ENCODE measurements at regions not wholly inside any gene's neighbourhood (a gene's known extent, or its start where the extent isn't known, plus 50 kb on each side); places are given as distances from the start of the nearest gene placed in this dataset.
"Not testable (repeated sequence)": the region's sequence is repeated elsewhere in the genome, so short reads cannot be mapped to it uniquely, and the experiment has no call there.

DNA sequence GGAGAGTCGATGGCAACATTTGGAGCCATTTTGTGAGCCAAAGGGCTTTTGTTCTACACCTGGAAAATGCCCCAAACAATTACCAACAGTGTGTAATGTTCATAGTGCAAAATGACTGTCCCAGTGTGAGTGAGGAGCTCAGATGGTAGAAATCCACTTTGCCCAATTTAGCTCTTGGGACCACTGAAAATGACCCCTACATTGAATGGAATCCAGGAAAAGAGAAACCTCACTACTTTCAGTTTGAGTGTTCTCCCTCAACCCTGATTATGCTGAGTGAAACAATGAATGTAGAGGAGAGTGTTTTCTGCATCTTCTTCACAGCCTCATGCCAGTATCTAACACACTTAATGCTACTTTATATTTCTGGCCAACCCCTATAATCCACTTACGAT, 84.9 kb upstream of the NRN1 start:
- H3K36me3 Mint-ChIP-seq, result no peaks in the 10 kb centered on the region
- H3K27me3 Mint-ChIP-seq, result no peaks in the 10 kb centered on the region
- no peaks in the 10 kb centered on the region for H3K4me1 Mint-ChIP-seq
- no peak overlapping the region for H3K27ac Mint-ChIP-seq
- peaks cover 0 to 2% (median 0%) of the 10 kb centered on the region in 7 donors for H3K9me3 Mint-ChIP-seq
- DNase-seq, result no peak
- Histone ChIP-seq H3K4me3 (ENCODE audit: low read depth, low read length) (no peak overlapping the region), H3K9me3 (ENCODE audit: control insufficient read depth in 2 of 2, low read length in 2 of 2) (no peaks in the 10 kb centered on the region), H3K36me3 (ENCODE audit: control insufficient read depth, insufficient read depth, low read length) (no peaks in the 10 kb centered on the region), H3K4me1 (ENCODE audit: control insufficient read depth, insufficient read depth, low read length, poor library complexity, severe bottlenecking) (no peaks in the 10 kb centered on the region), H3K27ac (ENCODE audit: insufficient read depth, low read length, poor library complexity, severe bottlenecking) (no peak overlapping the region), H3K27me3 (ENCODE audit: control insufficient read depth, insufficient read depth, low read length) (no peaks in the 10 kb centered on the region)
- no peak for ATAC-seq (ENCODE audit: low read depth in 2 of 2)
- H3K4me3 Mint-ChIP-seq, result no peak overlapping the region

- peaks cover 0 to 2% (median 0%) of the 10 kb centered on the region in 7 donors for H3K9me3 Mint-ChIP-seq
- H3K36me3 Mint-ChIP-seq, result no peaks in the 10 kb centered on the region
- Histone ChIP-seq H3K27ac (ENCODE audit: insufficient read depth, low read length, poor library complexity, severe bottlenecking) (no peak overlapping the region), H3K36me3 (ENCODE audit: control insufficient read depth, insufficient read depth, low read length) (no peaks in the 10 kb centered on the region), H3K4me1 (ENCODE audit: control insufficient read depth, insufficient read depth, low read length, poor library complexity, severe bottlenecking) (no peaks in the 10 kb centered on the region), H3K4me3 (ENCODE audit: low read depth, low read length) (no peak overlapping the region), H3K27me3 (ENCODE audit: control insufficient read depth, insufficient read depth, low read length) (no peaks in the 10 kb centered on the region), H3K9me3 (ENCODE audit: control insufficient read depth in 2 of 2, low read length in 2 of 2) (no peaks in the 10 kb centered on the region)
- no peak overlapping the region for H3K27ac Mint-ChIP-seq
- H3K27me3 Mint-ChIP-seq, result no peaks in the 10 kb centered on the region
- DNase-seq (no peak), ATAC-seq (ENCODE audit: low read depth in 2 of 2) (no peak)
- no peaks in the 10 kb centered on the region for H3K4me1 Mint-ChIP-seq
- H3K4me3 Mint-ChIP-seq, result no peak overlapping the region
These were observed 84.3 kb upstream of the NRN1 start for GRCh38 chr6:6090861-6091607.

DNA sequence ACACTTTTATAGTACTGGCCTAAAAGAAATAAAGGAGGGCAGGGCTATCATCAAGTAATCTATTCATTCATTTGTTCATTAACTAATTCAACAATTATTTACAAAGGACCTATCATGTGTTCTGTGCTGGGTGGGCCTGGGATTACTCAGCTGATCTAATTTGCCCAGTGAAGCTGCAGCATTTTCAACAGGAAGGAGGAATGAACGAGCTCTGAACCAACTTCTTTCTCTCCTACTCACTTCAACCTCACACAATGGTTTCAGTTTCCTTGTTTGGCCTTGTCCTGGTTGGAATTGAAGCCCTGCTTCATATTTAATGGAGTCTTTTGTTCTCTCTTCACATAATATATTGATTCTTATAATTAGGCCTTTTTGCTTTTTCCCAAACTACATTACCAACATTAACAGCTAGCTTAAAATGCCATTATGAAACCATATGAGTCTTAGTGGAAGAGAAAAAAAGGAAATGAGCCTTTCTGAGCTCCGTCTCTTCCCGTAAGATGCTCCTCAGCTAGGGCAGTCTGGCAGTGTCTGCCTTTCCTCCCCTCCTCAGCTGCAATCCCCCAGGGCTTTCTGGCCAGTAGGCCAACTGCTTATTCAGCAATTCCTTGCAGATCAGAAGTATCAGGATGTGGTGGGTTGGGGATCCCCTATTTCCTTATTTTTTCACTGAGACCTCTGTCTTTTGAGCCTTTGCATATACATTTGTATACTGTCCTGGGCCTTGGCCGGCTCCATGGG, 79.4 kb upstream of the NRN1 start:
- Mint-ChIP-seq H3K27me3 (no peaks in the 10 kb centered on the region), H3K36me3 (no peaks in the 10 kb centered on the region), H3K4me1 (no peaks in the 10 kb centered on the region), H3K27ac (no peak overlapping the region), H3K4me3 (no peak overlapping the region), H3K9me3 (peaks cover 0 to 11% (median 4%) of the 10 kb centered on the region in 7 donors)
- no peak for ATAC-seq (ENCODE audit: low read depth in 2 of 2)
- Histone ChIP-seq H3K27ac (ENCODE audit: insufficient read depth, low read length, poor library complexity, severe bottlenecking) (no peak overlapping the region), H3K27me3 (ENCODE audit: control insufficient read depth, insufficient read depth, low read length) (peaks cover 3% of the 10 kb centered on the region), H3K4me1 (ENCODE audit: control insufficient read depth, insufficient read depth, low read length, poor library complexity, severe bottlenecking) (no peaks in the 10 kb centered on the region), H3K9me3 (ENCODE audit: control insufficient read depth in 2 of 2, low read length in 2 of 2) (no peaks in the 10 kb centered on the region), H3K36me3 (ENCODE audit: control insufficient read depth, insufficient read depth, low read length) (no peaks in the 10 kb centered on the region), H3K4me3 (ENCODE audit: low read depth, low read length) (no peak overlapping the region)
- DNase-seq, result no peak

- DNase-seq (no peak), ATAC-seq (ENCODE audit: low read depth in 2 of 2) (no peak)
- Mint-ChIP-seq H3K27ac (peak overlapping the region in 1 of 3 donors; percentile 28), H3K36me3 (no peaks in the 10 kb centered on the region), H3K4me3 (no peak overlapping the region), H3K9me3 (peaks cover 0 to 11% (median 5%) of the 10 kb centered on the region in 7 donors), H3K4me1 (no peaks in the 10 kb centered on the region), H3K27me3 (peaks cover 8% of the 10 kb centered on the region)
- peaks cover 7% of the 10 kb centered on the region for H3K27me3 ChIP-seq (ENCODE audit: control insufficient read depth, insufficient read depth, low read length)
- no peak overlapping the region for H3K4me3 ChIP-seq (ENCODE audit: low read depth, low read length)
- no peaks in the 10 kb centered on the region for H3K36me3 ChIP-seq (ENCODE audit: control insufficient read depth, insufficient read depth, low read length)
- H3K9me3 ChIP-seq (ENCODE audit: control insufficient read depth in 2 of 2, low read length in 2 of 2), result no peaks in the 10 kb centered on the region
- no peaks in the 10 kb centered on the region for H3K4me1 ChIP-seq (ENCODE audit: control insufficient read depth, insufficient read depth, low read length, poor library complexity, severe bottlenecking)
- no peak overlapping the region for H3K27ac ChIP-seq (ENCODE audit: insufficient read depth, low read length, poor library complexity, severe bottlenecking)
These were observed 74.2 kb upstream of the NRN1 start for GRCh38 chr6:6080975-6081374.

DNA sequence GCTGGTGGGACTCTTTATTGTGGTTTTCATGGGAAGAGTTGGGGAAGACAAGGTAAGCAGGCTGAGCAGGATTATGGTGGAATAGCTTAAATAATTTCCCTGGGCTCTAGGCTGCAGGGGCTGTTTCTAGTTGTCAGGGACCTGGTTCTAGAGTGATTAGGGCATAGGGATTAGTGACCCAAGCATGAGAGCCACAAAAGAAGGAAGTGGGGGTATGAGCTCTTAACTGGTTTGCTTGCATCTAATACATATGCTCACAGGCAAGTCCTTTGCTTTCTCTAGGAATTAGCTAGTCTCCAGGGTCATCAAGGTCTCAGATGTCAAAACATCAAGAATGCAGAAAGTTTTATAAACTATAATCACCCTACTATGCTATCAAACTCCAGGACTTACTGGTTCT, 67.5 kb upstream of the NRN1 start:
- no peak overlapping the region for H3K27ac ChIP-seq (ENCODE audit: insufficient read depth, low read length, poor library complexity, severe bottlenecking)
- peaks cover 24% of the 10 kb centered on the region for H3K27me3 Mint-ChIP-seq

DNA sequence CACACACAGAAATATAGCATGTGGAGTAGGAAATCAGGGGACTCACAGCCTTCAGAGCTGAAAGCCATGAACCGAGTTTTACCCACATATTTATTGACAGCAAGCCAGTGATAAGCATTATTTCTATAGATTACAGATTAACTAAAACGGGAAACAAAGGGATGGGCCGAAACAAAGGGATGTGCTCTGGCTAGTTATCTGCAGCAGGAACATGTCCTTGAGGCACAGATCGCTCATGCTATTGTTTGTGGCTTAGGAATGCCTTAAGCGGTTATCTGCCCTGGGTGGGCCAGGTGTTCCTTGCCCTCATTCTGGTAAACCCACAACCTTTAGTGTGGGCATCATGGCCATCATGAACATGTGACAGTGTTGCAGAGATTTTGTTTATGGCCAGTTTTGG, 61.4 kb upstream of the NRN1 start:
- not testable (repeated sequence) for H3K9me3 ChIP-seq (ENCODE audit: control insufficient read depth in 2 of 2, low read length in 2 of 2); H3K27ac ChIP-seq (ENCODE audit: insufficient read depth, low read length, poor library complexity, severe bottlenecking); H3K4me3 ChIP-seq (ENCODE audit: low read depth, low read length); H3K4me1 ChIP-seq (ENCODE audit: control insufficient read depth, insufficient read depth, low read length, poor library complexity, severe bottlenecking); H3K36me3 ChIP-seq (ENCODE audit: control insufficient read depth, insufficient read depth, low read length); DNase-seq; H3K4me3 Mint-ChIP-seq; ATAC-seq (ENCODE audit: low read depth in 2 of 2); H3K36me3 Mint-ChIP-seq; H3K4me1 Mint-ChIP-seq; H3K27me3 ChIP-seq (ENCODE audit: control insufficient read depth, insufficient read depth, low read length)
- Mint-ChIP-seq H3K27ac (peak overlapping the region in 1 of 3 donors; percentile 6), H3K9me3 (peaks cover 0 to 18% (median 8%) of the 10 kb centered on the region in 7 donors), H3K27me3 (peaks cover 22% of the 10 kb centered on the region)

More for the DNA sequence above, 67.5 kb upstream of the NRN1 start:
- Mint-ChIP-seq H3K27ac (no peak overlapping the region), H3K4me1 (no peaks in the 10 kb centered on the region), H3K36me3 (no peaks in the 10 kb centered on the region), H3K9me3 (peaks cover 0 to 9% (median 4%) of the 10 kb centered on the region in 7 donors), H3K4me3 (no peak overlapping the region)
- Histone ChIP-seq H3K27me3 (ENCODE audit: control insufficient read depth, insufficient read depth, low read length) (peaks cover 13% of the 10 kb centered on the region), H3K4me3 (ENCODE audit: low read depth, low read length) (no peak overlapping the region), H3K9me3 (ENCODE audit: control insufficient read depth in 2 of 2, low read length in 2 of 2) (no peaks in the 10 kb centered on the region), H3K4me1 (ENCODE audit: control insufficient read depth, insufficient read depth, low read length, poor library complexity, severe bottlenecking) (no peaks in the 10 kb centered on the region), H3K36me3 (ENCODE audit: control insufficient read depth, insufficient read depth, low read length) (no peaks in the 10 kb centered on the region)
- ATAC-seq (ENCODE audit: low read depth in 2 of 2) (no peak), DNase-seq (no peak)

- Histone ChIP-seq H3K4me3 (ENCODE audit: low read depth, low read length) (no peak overlapping the region), H3K4me1 (ENCODE audit: control insufficient read depth, insufficient read depth, low read length, poor library complexity, severe bottlenecking) (no peaks in the 10 kb centered on the region), H3K9me3 (ENCODE audit: control insufficient read depth in 2 of 2, low read length in 2 of 2) (no peaks in the 10 kb centered on the region), H3K36me3 (ENCODE audit: control insufficient read depth, insufficient read depth, low read length) (no peaks in the 10 kb centered on the region), H3K27ac (ENCODE audit: insufficient read depth, low read length, poor library complexity, severe bottlenecking) (no peak overlapping the region), H3K27me3 (ENCODE audit: control insufficient read depth, insufficient read depth, low read length) (peaks cover 1% of the 10 kb centered on the region)
- Mint-ChIP-seq H3K4me1 (no peaks in the 10 kb centered on the region), H3K4me3 (no peak overlapping the region), H3K9me3 (peaks cover 0 to 3% (median 0%) of the 10 kb centered on the region in 7 donors), H3K27me3 (peaks cover 16% of the 10 kb centered on the region), H3K36me3 (no peaks in the 10 kb centered on the region), H3K27ac (no peak overlapping the region)
- ATAC-seq (ENCODE audit: low read depth in 2 of 2) (no peak), DNase-seq (no peak)
These were observed 51.3 kb upstream of the NRN1 start for GRCh38 chr6:6058054-6058444.

Data from CD4-positive, CD25-positive, alpha-beta regulatory T cell (primary cell).